Astrocyte (in vitro differentiated cells and primary cell): ENCODE measurements at regions not wholly inside any gene's neighbourhood (a gene's known extent, or its start where the extent isn't known, plus 50 kb on each side); places are given as distances from the start of the nearest gene placed in this dataset.

ENCODE experiments used
- DNase-seq: peaks from one replicate; pipeline ENCODE4 v3.0.0-alpha.2; 2010; ENCODE audit warnings: low read depth
- FAIRE-seq: peaks from 2 replicates; lab custom pipeline; 2011; peaks lifted over from hg19 to GRCh38; lab: Jason Lieb, UNC
- H2AFZ ChIP-seq: 2 replicates; pipeline ENCODE4 v1.6.0; 2012; ENCODE audit warnings: low read depth, low read length, inconsistent platforms
- H3K27ac ChIP-seq: 2 replicates; pipeline ENCODE4 v1.5.1; 2011; ENCODE audit warnings: low read depth, low read length, inconsistent platforms
- H3K27me3 ChIP-seq: 2 replicates; pipeline ENCODE4 v1.6.0; 2011; ENCODE audit warnings: low read length, inconsistent platforms; ENCODE audit not compliant: insufficient read depth
- H3K36me3 ChIP-seq: 2 replicates; pipeline ENCODE4 v1.5.1; 2011; ENCODE audit warnings: low read length, inconsistent platforms; ENCODE audit not compliant: insufficient read depth
- H3K4me1 ChIP-seq: 2 replicates; pipeline ENCODE4 v1.5.1; 2011; ENCODE audit warnings: low read length, inconsistent platforms; ENCODE audit not compliant: insufficient read depth
- H3K4me2 ChIP-seq: 2 replicates; pipeline ENCODE4 v1.6.0; 2012; ENCODE audit warnings: low read length, inconsistent platforms
- H3K4me3 ChIP-seq: 2 replicates; pipeline ENCODE4 v1.5.1; 2011; ENCODE audit warnings: low read depth, mild to moderate bottlenecking, low read length, inconsistent platforms; ENCODE audit not compliant: insufficient read depth
- H3K79me2 ChIP-seq: 2 replicates; pipeline ENCODE4 v1.6.0; 2012; ENCODE audit warnings: mild to moderate bottlenecking, low read length, inconsistent platforms; ENCODE audit not compliant: insufficient read depth
- H3K9ac ChIP-seq: 2 replicates; pipeline ENCODE4 v1.6.0; 2012; ENCODE audit warnings: mild to moderate bottlenecking, low read length, inconsistent platforms
- H3K9me3 ChIP-seq: 2 replicates; pipeline ENCODE4 v1.5.1; 2012; ENCODE audit warnings: low read depth, mild to moderate bottlenecking, low read length, inconsistent platforms; ENCODE audit not compliant: insufficient read depth
- H4K20me1 ChIP-seq: 2 replicates; pipeline ENCODE4 v1.6.0; 2012; ENCODE audit warnings: low read length, inconsistent platforms; ENCODE audit not compliant: insufficient read depth
- H3K27ac Mint-ChIP-seq: one replicate; pipeline ENCODE4 v1.8.0; 2021; ENCODE audit warnings: mild to moderate bottlenecking, mixed read lengths; ENCODE audit not compliant: unreplicated experiment
- H3K27me3 Mint-ChIP-seq: one replicate; pipeline ENCODE4 v1.8.0; 2021; ENCODE audit warnings: low read depth, mixed read lengths; ENCODE audit not compliant: unreplicated experiment
- H3K36me3 Mint-ChIP-seq: one replicate; pipeline ENCODE4 v1.8.0; 2021; ENCODE audit warnings: low read depth, mixed read lengths; ENCODE audit not compliant: unreplicated experiment
- H3K4me1 Mint-ChIP-seq: one replicate; pipeline ENCODE4 v1.8.0; 2021; ENCODE audit warnings: low read depth, mixed read lengths; ENCODE audit not compliant: unreplicated experiment
- H3K4me3 Mint-ChIP-seq: one replicate; pipeline ENCODE4 v1.8.0; 2021; ENCODE audit warnings: mild to moderate bottlenecking, moderate library complexity, mixed read lengths; ENCODE audit not compliant: unreplicated experiment
- H3K9me3 Mint-ChIP-seq: one replicate; pipeline ENCODE4 v1.8.0; 2021; ENCODE audit warnings: mild to moderate bottlenecking, mixed read lengths; ENCODE audit not compliant: unreplicated experiment
- EZH2 ChIP-seq: IDR thresholded peaks from 2 replicates; pipeline ENCODE4 v1.6.1; 2012; ENCODE audit warnings: mild to moderate bottlenecking, low read length, inconsistent platforms; ENCODE audit not compliant: insufficient read depth
- TF ChIP-seq, protein P1 (sequence below): IDR thresholded peaks from 2 replicates; pipeline ENCODE4 v1.5.1; 2011; ENCODE audit warnings: low read depth, mild to moderate bottlenecking, inconsistent platforms, low read length, moderate library complexity; ENCODE audit not compliant: insufficient read depth

DNA sequence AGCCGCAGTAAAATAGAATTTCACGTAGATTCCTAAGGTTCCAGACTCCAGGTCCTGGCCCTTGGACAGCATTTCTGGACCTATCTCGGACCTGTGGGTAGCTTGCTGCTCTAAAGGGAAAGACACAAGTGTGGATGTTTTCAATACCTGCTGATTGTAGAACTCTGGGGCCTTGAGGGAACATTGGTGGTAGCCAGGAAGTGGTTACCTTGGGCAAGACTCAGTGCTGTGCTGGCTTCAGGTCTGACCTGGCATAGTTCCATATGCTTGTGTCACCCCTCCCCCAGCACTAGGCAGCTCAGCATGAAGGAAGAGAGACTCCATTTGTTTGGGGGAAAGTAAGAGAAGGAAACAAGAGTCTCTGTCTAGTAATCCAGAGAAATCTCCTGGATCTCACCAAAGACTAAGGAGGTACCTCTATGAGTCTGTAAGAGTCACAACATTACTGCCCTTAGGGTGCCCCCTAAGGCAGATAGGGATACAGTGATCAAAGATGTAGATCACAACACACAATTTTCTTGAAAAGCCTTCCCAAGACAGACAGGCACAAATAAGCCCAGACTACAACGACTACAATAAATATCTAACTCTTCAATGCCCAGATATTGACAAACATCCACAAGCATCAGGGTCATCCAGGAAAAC, 398.8 kb downstream of the TGFB2 start:
- Histone ChIP-seq H3K9ac (no peak overlapping the region), H3K4me2 (no peak overlapping the region), H3K27me3 (no peaks in the 10 kb centered on the region), H3K27ac (no peak overlapping the region), H3K79me2 (no peaks in the 10 kb centered on the region), H4K20me1 (no peaks in the 10 kb centered on the region), H3K9me3 (no peaks in the 10 kb centered on the region), H3K4me3 (no peak overlapping the region), H3K36me3 (no peaks in the 10 kb centered on the region), H3K4me1 (no peaks in the 10 kb centered on the region), H2AFZ (no peak overlapping the region)
- H3K9me3 Mint-ChIP-seq, result peaks cover 23% of the 10 kb centered on the region
- no peak for DNase-seq
- no peaks in the 10 kb centered on the region for H3K27me3 Mint-ChIP-seq
- no peak overlapping the region for H3K4me3 Mint-ChIP-seq
- H3K27ac Mint-ChIP-seq, result peak overlapping the region; percentile 84
- no peak for FAIRE-seq
- peaks cover 8% of the 10 kb centered on the region for H3K36me3 Mint-ChIP-seq
- TF ChIP-seq EZH2, result no peak
- TF ChIP-seq, protein P1, sequence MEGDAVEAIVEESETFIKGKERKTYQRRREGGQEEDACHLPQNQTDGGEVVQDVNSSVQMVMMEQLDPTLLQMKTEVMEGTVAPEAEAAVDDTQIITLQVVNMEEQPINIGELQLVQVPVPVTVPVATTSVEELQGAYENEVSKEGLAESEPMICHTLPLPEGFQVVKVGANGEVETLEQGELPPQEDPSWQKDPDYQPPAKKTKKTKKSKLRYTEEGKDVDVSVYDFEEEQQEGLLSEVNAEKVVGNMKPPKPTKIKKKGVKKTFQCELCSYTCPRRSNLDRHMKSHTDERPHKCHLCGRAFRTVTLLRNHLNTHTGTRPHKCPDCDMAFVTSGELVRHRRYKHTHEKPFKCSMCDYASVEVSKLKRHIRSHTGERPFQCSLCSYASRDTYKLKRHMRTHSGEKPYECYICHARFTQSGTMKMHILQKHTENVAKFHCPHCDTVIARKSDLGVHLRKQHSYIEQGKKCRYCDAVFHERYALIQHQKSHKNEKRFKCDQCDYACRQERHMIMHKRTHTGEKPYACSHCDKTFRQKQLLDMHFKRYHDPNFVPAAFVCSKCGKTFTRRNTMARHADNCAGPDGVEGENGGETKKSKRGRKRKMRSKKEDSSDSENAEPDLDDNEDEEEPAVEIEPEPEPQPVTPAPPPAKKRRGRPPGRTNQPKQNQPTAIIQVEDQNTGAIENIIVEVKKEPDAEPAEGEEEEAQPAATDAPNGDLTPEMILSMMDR, result no peak
- H3K4me1 Mint-ChIP-seq, result peaks cover 4% of the 10 kb centered on the region

DNA sequence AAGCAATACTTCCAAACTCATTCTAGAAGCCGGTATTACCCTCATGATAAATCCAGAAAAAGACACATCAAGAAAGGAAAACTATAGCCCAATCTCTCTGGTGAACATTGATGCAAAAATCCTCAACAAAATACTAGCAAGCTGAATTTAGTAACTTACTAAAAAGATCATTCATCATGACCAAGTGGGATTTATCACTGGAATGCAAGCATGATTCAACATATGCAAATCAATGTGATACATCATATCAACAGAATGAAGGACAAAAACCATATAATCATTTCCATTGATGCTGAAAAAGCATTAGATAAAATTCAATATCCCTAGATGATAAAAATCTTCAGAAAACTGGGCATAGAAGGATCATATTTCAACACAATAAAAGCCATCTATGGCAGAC, 402.9 kb downstream of the TGFB2 start:
- no peaks in the 10 kb centered on the region for H3K79me2 ChIP-seq
- H3K4me3 ChIP-seq, result no peak overlapping the region
- H3K4me3 Mint-ChIP-seq, result no peak overlapping the region
- FAIRE-seq (no peak), DNase-seq (peak; percentile 73)
- H3K4me2 ChIP-seq, result no peak overlapping the region
- H3K36me3 ChIP-seq, result no peaks in the 10 kb centered on the region
- peaks cover 26% of the 10 kb centered on the region for H3K9me3 Mint-ChIP-seq
- no peaks in the 10 kb centered on the region for H4K20me1 ChIP-seq
- peaks cover 8% of the 10 kb centered on the region for H3K36me3 Mint-ChIP-seq
- peaks cover 4% of the 10 kb centered on the region for H3K4me1 Mint-ChIP-seq
- H3K27me3 ChIP-seq, result no peaks in the 10 kb centered on the region
- no peak overlapping the region for H3K27ac Mint-ChIP-seq
- no peaks in the 10 kb centered on the region for H3K9me3 ChIP-seq
- H3K4me1 ChIP-seq, result no peaks in the 10 kb centered on the region
- H3K27ac ChIP-seq, result no peak overlapping the region
- no peak for TF ChIP-seq EZH2
- TF ChIP-seq, protein P1, result no peak
- no peaks in the 10 kb centered on the region for H3K27me3 Mint-ChIP-seq
- H3K9ac ChIP-seq, result no peak overlapping the region
- H2AFZ ChIP-seq, result no peak overlapping the region

GRCh38 chr1:218750216-218750970, 405.3 kb downstream of the TGFB2 start:
- H3K36me3 Mint-ChIP-seq, result no peaks in the 10 kb centered on the region
- FAIRE-seq (no peak), DNase-seq (no peak)
- Histone ChIP-seq H3K4me3 (no peak overlapping the region), H3K27me3 (no peaks in the 10 kb centered on the region), H3K79me2 (no peaks in the 10 kb centered on the region), H2AFZ (no peak overlapping the region), H3K4me1 (no peaks in the 10 kb centered on the region), H3K9ac (no peak overlapping the region), H4K20me1 (no peaks in the 10 kb centered on the region), H3K9me3 (no peaks in the 10 kb centered on the region), H3K27ac (no peak overlapping the region), H3K4me2 (no peak overlapping the region), H3K36me3 (no peaks in the 10 kb centered on the region)
- no peak overlapping the region for H3K4me3 Mint-ChIP-seq
- H3K4me1 Mint-ChIP-seq, result peaks cover 3% of the 10 kb centered on the region
- H3K9me3 Mint-ChIP-seq, result peaks cover 24% of the 10 kb centered on the region
- no peaks in the 10 kb centered on the region for H3K27me3 Mint-ChIP-seq
- TF ChIP-seq, protein P1, result no peak
- no peak for TF ChIP-seq EZH2
- H3K27ac Mint-ChIP-seq, result no peak overlapping the region
